ENCODE measurements at regions not wholly inside any gene's neighbourhood (a gene's known extent, or its start where the extent isn't known, plus 50 kb on each side); places are given as distances from the start of the nearest gene placed in this dataset.

DNA sequence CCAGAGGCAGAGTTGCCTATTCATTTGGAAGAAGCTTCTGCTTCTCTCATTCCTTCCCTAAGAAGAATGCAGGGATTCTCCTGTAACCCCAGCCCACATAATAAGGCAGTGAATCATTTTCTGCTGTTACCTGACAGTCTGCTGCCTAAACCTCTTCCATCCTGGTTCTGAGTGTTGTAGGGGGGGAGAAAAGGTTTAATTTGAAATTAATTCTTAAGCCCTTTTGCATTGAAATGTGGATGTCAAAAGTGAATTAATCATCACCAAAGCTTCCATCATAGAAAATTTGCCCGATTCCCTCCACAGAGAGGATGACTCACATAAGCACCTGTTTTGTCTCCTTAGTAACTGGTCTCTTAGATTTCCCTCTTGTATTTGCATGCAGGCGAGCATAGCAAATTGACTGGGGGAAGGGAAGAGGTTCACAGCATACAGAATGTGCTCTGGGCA lies 146.7 kb upstream of the FNDC3A start:
- H3K4me1 ChIP-seq (ENCODE audit: control insufficient read depth in 4 of 4, insufficient read depth in 4 of 4, low read length in 3 of 4): no peaks in the 10 kb centered on the region
- no peak overlapping the region for H3K9ac ChIP-seq (ENCODE audit: low read depth in 1 of 2, low read length in 2 of 2)
- DNase-seq (ENCODE audit: low spot score): no peak
- H3K9me3 ChIP-seq (ENCODE audit: control insufficient read depth in 4 of 4, low read length in 3 of 4): peaks cover 3 to 23% (median 5%) of the 10 kb centered on the region in 4 donors
- no peak overlapping the region for H3K4me3 ChIP-seq (ENCODE audit: low read depth in 1 of 3, low read length in 3 of 3)
- no peak for TF ChIP-seq RXRA (IDR thresholded peaks at IDR 0.05)
- no peak for TF ChIP-seq SP1 (IDR thresholded peaks at IDR 0.05)
- TF ChIP-seq RAD21 (IDR thresholded peaks at IDR 0.05): no peak
- TF ChIP-seq JUND (IDR thresholded peaks at IDR 0.05): no peak
- TF ChIP-seq NR2F2 (IDR thresholded peaks at IDR 0.05): no peak
- TF ChIP-seq HNF4G (IDR thresholded peaks at IDR 0.05): no peak
- TF ChIP-seq FOXA2 (IDR thresholded peaks at IDR 0.05): no peak
- no peaks in the 10 kb centered on the region for H3K36me3 ChIP-seq (ENCODE audit: control insufficient read depth in 4 of 4, insufficient read depth in 3 of 4, low read depth in 1 of 4, low read length in 3 of 4)
- H3K27me3 ChIP-seq (ENCODE audit: control insufficient read depth in 4 of 4, insufficient read depth in 4 of 4, low read length in 3 of 4): no peaks in the 10 kb centered on the region
- WGBS: 71% methylated on average over 2 of the region's 2 CpGs
- H3K27ac ChIP-seq (ENCODE audit: low read depth in 1 of 2, low read length in 2 of 2): no peak overlapping the region

DNA sequence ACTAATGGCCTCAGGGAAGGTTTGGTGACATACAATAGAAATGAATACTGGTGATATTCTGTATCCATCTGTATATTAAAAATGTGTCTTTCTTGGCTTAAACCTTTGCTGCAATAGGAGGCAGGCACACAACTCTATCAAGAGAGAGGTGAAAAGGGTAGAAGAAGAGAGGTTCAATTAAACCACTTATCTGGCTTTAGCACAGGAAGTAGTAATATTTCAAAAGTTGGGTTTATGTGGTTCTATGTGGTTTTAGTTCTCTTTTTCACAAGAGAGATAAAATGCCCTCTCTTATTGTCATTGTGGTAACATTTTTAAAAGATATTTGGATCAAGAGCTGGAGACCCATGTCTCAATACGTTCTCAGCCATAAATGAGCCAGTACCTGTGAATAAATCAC lies 146.2 kb upstream of the FNDC3A start:
- Histone ChIP-seq H3K9me3 (ENCODE audit: control insufficient read depth in 4 of 4, low read length in 3 of 4) (peaks cover 3 to 23% (median 5%) of the 10 kb centered on the region in 4 donors), H3K4me1 (ENCODE audit: control insufficient read depth in 4 of 4, insufficient read depth in 4 of 4, low read length in 3 of 4) (no peaks in the 10 kb centered on the region), H3K36me3 (ENCODE audit: control insufficient read depth in 4 of 4, insufficient read depth in 3 of 4, low read depth in 1 of 4, low read length in 3 of 4) (no peaks in the 10 kb centered on the region), H3K4me3 (ENCODE audit: low read depth in 1 of 3, low read length in 3 of 3) (no peak overlapping the region), H3K27ac (ENCODE audit: low read depth in 1 of 2, low read length in 2 of 2) (no peak overlapping the region), H3K27me3 (ENCODE audit: control insufficient read depth in 4 of 4, insufficient read depth in 4 of 4, low read length in 3 of 4) (no peaks in the 10 kb centered on the region), H3K9ac (ENCODE audit: low read depth in 1 of 2, low read length in 2 of 2) (no peak overlapping the region)
- DNase-seq (ENCODE audit: low spot score): no peak
- WGBS: 76% methylated on average over 1 of the region's 1 CpG
- TF ChIP-seq RAD21 (IDR thresholded peaks at IDR 0.05) (no peak), FOXA2 (IDR thresholded peaks at IDR 0.05) (no peak), YY1 (IDR thresholded peaks at IDR 0.05) (no peak), RXRA (IDR thresholded peaks at IDR 0.05) (no peak), EGR1 (IDR thresholded peaks at IDR 0.05; ENCODE audit: low read depth in 2 of 2) (no peak)
- TF ChIP-seq, protein P1, sequence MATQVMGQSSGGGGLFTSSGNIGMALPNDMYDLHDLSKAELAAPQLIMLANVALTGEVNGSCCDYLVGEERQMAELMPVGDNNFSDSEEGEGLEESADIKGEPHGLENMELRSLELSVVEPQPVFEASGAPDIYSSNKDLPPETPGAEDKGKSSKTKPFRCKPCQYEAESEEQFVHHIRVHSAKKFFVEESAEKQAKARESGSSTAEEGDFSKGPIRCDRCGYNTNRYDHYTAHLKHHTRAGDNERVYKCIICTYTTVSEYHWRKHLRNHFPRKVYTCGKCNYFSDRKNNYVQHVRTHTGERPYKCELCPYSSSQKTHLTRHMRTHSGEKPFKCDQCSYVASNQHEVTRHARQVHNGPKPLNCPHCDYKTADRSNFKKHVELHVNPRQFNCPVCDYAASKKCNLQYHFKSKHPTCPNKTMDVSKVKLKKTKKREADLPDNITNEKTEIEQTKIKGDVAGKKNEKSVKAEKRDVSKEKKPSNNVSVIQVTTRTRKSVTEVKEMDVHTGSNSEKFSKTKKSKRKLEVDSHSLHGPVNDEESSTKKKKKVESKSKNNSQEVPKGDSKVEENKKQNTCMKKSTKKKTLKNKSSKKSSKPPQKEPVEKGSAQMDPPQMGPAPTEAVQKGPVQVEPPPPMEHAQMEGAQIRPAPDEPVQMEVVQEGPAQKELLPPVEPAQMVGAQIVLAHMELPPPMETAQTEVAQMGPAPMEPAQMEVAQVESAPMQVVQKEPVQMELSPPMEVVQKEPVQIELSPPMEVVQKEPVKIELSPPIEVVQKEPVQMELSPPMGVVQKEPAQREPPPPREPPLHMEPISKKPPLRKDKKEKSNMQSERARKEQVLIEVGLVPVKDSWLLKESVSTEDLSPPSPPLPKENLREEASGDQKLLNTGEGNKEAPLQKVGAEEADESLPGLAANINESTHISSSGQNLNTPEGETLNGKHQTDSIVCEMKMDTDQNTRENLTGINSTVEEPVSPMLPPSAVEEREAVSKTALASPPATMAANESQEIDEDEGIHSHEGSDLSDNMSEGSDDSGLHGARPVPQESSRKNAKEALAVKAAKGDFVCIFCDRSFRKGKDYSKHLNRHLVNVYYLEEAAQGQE (IDR thresholded peaks at IDR 0.05): no peak
- TF ChIP-seq, protein P2, sequence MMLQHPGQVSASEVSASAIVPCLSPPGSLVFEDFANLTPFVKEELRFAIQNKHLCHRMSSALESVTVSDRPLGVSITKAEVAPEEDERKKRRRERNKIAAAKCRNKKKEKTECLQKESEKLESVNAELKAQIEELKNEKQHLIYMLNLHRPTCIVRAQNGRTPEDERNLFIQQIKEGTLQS (IDR thresholded peaks at IDR 0.05): no peak
- TF ChIP-seq, protein P3, sequence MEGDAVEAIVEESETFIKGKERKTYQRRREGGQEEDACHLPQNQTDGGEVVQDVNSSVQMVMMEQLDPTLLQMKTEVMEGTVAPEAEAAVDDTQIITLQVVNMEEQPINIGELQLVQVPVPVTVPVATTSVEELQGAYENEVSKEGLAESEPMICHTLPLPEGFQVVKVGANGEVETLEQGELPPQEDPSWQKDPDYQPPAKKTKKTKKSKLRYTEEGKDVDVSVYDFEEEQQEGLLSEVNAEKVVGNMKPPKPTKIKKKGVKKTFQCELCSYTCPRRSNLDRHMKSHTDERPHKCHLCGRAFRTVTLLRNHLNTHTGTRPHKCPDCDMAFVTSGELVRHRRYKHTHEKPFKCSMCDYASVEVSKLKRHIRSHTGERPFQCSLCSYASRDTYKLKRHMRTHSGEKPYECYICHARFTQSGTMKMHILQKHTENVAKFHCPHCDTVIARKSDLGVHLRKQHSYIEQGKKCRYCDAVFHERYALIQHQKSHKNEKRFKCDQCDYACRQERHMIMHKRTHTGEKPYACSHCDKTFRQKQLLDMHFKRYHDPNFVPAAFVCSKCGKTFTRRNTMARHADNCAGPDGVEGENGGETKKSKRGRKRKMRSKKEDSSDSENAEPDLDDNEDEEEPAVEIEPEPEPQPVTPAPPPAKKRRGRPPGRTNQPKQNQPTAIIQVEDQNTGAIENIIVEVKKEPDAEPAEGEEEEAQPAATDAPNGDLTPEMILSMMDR (IDR thresholded peaks at IDR 0.05; ENCODE audit: low read depth, low read length, missing input control): no peak

DNA sequence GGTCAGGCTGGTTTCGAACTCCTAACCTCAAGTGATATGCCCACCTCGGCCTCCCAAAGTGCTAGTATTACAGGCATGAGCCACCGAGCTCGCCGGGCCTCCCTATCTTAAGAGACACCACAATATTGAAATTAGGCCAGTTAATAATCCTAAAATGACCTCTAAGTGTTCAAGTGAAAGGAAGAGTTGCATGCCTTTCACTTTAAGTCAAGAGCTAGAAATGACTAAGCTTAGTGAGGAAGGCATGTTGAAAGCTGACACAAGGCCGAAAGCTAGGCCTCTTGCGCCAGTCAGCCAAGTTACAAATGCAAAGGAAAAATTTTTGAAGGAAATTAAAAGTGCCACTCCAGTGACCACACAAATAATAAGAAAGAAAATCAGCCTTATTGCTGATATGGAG lies 144.5 kb upstream of the FNDC3A start:
- Histone ChIP-seq H3K27me3 (ENCODE audit: control insufficient read depth in 4 of 4, insufficient read depth in 4 of 4, low read length in 3 of 4) (no peaks in the 10 kb centered on the region), H3K9me3 (ENCODE audit: control insufficient read depth in 4 of 4, low read length in 3 of 4) (peaks cover 3 to 30% (median 5%) of the 10 kb centered on the region in 4 donors), H3K36me3 (ENCODE audit: control insufficient read depth in 4 of 4, insufficient read depth in 3 of 4, low read depth in 1 of 4, low read length in 3 of 4) (no peaks in the 10 kb centered on the region), H3K4me3 (ENCODE audit: low read depth in 1 of 3, low read length in 3 of 3) (no peak overlapping the region), H3K9ac (ENCODE audit: low read depth in 1 of 2, low read length in 2 of 2) (no peak overlapping the region), H3K27ac (ENCODE audit: low read depth in 1 of 2, low read length in 2 of 2) (no peak overlapping the region), H3K4me1 (ENCODE audit: control insufficient read depth in 4 of 4, insufficient read depth in 4 of 4, low read length in 3 of 4) (no peaks in the 10 kb centered on the region)
- WGBS: 87% methylated on average over 7 of the region's 7 CpGs
- no peak for DNase-seq (ENCODE audit: low spot score)
- TF ChIP-seq EGR1 (IDR thresholded peaks at IDR 0.05; ENCODE audit: low read depth in 2 of 2): no peak
- TF ChIP-seq, protein P4, sequence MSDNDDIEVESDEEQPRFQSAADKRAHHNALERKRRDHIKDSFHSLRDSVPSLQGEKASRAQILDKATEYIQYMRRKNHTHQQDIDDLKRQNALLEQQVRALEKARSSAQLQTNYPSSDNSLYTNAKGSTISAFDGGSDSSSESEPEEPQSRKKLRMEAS (IDR thresholded peaks at IDR 0.05): no peak
- no peak for TF ChIP-seq HNF4A (conservative IDR thresholded peaks at IDR 0.05)
- TF ChIP-seq, protein P2 (IDR thresholded peaks at IDR 0.05): no peak
- TF ChIP-seq FOXA2 (IDR thresholded peaks at IDR 0.05): no peak
- no peak for TF ChIP-seq RXRA (IDR thresholded peaks at IDR 0.05)
- TF ChIP-seq, protein P5, sequence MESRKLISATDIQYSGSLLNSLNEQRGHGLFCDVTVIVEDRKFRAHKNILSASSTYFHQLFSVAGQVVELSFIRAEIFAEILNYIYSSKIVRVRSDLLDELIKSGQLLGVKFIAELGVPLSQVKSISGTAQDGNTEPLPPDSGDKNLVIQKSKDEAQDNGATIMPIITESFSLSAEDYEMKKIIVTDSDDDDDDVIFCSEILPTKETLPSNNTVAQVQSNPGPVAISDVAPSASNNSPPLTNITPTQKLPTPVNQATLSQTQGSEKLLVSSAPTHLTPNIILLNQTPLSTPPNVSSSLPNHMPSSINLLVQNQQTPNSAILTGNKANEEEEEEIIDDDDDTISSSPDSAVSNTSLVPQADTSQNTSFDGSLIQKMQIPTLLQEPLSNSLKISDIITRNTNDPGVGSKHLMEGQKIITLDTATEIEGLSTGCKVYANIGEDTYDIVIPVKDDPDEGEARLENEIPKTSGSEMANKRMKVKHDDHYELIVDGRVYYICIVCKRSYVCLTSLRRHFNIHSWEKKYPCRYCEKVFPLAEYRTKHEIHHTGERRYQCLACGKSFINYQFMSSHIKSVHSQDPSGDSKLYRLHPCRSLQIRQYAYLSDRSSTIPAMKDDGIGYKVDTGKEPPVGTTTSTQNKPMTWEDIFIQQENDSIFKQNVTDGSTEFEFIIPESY (IDR thresholded peaks at IDR 0.05): no peak
- TF ChIP-seq JUND (IDR thresholded peaks at IDR 0.05): no peak
- TF ChIP-seq, protein P1 (IDR thresholded peaks at IDR 0.05): no peak
- TF ChIP-seq SP1 (IDR thresholded peaks at IDR 0.05): no peak

All from liver (tissue), 8 donors.